SK-N-SH treated with all-trans-retinoic acid at 6 μM for 48 hours (cell line): ENCODE measurements at regions not wholly inside any gene's neighbourhood (a gene's known extent, or its start where the extent isn't known, plus 50 kb on each side); places are given as distances from the start of the nearest gene placed in this dataset.

ENCODE experiments used
- ATAC-seq: fragments of 200-7000 bp; cut with Tn5 transposase; 3 replicates; pipeline ENCODE4 v1.9.1; 2020; ENCODE audit warnings: mild to moderate bottlenecking, moderate library complexity
- ARNTL ChIP-seq: fragments of 450-650 bp; formaldehyde crosslinking; IDR thresholded peaks from 2 replicates; pipeline ENCODE4 v1.5.0; 2020; ENCODE audit warnings: low read depth, mild to moderate bottlenecking, moderate library complexity, borderline replicate concordance
- BACH2 ChIP-seq: fragments of 250-450 bp; sonication (Bioruptor Pico); IDR thresholded peaks from 2 replicates; pipeline ENCODE4 v1.9.0; 2021; ENCODE audit warnings: mild to moderate bottlenecking, borderline replicate concordance
- CREB5 ChIP-seq: fragments of 250-450 bp; sonication (Bioruptor Pico); IDR thresholded peaks from 2 replicates; pipeline ENCODE4 v1.5.1; 2020; ENCODE audit warnings: low read depth, mild to moderate bottlenecking, moderate library complexity
- CSDC2 ChIP-seq: fragments of 250-450 bp; sonication (Bioruptor Pico); IDR thresholded peaks from 2 replicates; pipeline ENCODE4 v1.5.0; 2020; ENCODE audit warnings: mild to moderate bottlenecking, moderate library complexity
- CSRNP3 ChIP-seq: fragments of 250-450 bp; sonication (Bioruptor Pico); IDR thresholded peaks from 2 replicates; pipeline ENCODE4 v1.5.1; 2021; ENCODE audit warnings: mild to moderate bottlenecking, moderate library complexity
- ESRRG ChIP-seq: fragments of 250-450 bp; sonication (Bioruptor Pico); IDR thresholded peaks from 2 replicates; pipeline ENCODE4 v1.6.1; 2021; ENCODE audit warnings: mild to moderate bottlenecking
- GLIS3 ChIP-seq: fragments of 250-450 bp; sonication (Bioruptor Pico); IDR thresholded peaks from 2 replicates; pipeline ENCODE4 v1.5.0; 2020; ENCODE audit warnings: mild to moderate bottlenecking, moderate library complexity
- ISL1 ChIP-seq: fragments of 250-450 bp; sonication (Bioruptor Pico); IDR thresholded peaks from 2 replicates; pipeline ENCODE4 v2.1.2; 2022; ENCODE audit warnings: mild to moderate bottlenecking, moderate library complexity
- OSR1 ChIP-seq: fragments of 250-450 bp; sonication (Bioruptor Pico); IDR thresholded peaks from 2 replicates; pipeline ENCODE4 v1.8.0; 2022; ENCODE audit warnings: moderate library complexity, mild to moderate bottlenecking, inconsistent platforms
- PATZ1 ChIP-seq: fragments of 250-450 bp; sonication (Bioruptor Pico); IDR thresholded peaks from 2 replicates; pipeline ENCODE4 v1.8.0; 2020; ENCODE audit warnings: mild to moderate bottlenecking, moderate library complexity, borderline replicate concordance
- POU6F1 ChIP-seq: fragments of 250-450 bp; sonication (Bioruptor Pico); IDR thresholded peaks from 2 replicates; pipeline ENCODE4 v1.8.0; 2021; ENCODE audit warnings: low read depth, mild to moderate bottlenecking, moderate library complexity, borderline replicate concordance
- RARB ChIP-seq: fragments of 250-450 bp; sonication (Bioruptor Pico); IDR thresholded peaks from 2 replicates; pipeline ENCODE4 v1.8.0; 2021; ENCODE audit warnings: mild to moderate bottlenecking, moderate library complexity
- SNAI2 ChIP-seq: fragments of 250-450 bp; sonication (Bioruptor Pico); IDR thresholded peaks from 2 replicates; pipeline ENCODE4 v1.5.0; 2020; ENCODE audit warnings: mild to moderate bottlenecking, moderate library complexity
- TCF4 ChIP-seq: fragments of 250-450 bp; sonication (Bioruptor Pico); IDR thresholded peaks from 2 replicates; pipeline ENCODE4 v1.8.0; 2021; ENCODE audit warnings: mild to moderate bottlenecking, moderate library complexity, borderline replicate concordance
- TOX ChIP-seq: fragments of 250-450 bp; sonication (Bioruptor Pico); IDR thresholded peaks from 2 replicates; pipeline ENCODE4 v1.8.0; 2021; ENCODE audit warnings: mild to moderate bottlenecking, moderate library complexity, borderline replicate concordance
- TSHZ2 ChIP-seq: fragments of 250-450 bp; sonication (Bioruptor Pico); IDR thresholded peaks from 2 replicates; pipeline ENCODE4 v1.5.0; 2020; ENCODE audit warnings: mild to moderate bottlenecking, moderate library complexity
- ZC3H10 ChIP-seq: fragments of 250-450 bp; sonication (Bioruptor Pico); IDR thresholded peaks from 2 replicates; pipeline ENCODE4 v1.5.1; 2021; ENCODE audit warnings: mild to moderate bottlenecking, moderate library complexity
- ZFP30 ChIP-seq: fragments of 450-650 bp; formaldehyde crosslinking; IDR thresholded peaks from 2 replicates; pipeline ENCODE4 v1.5.0; 2022; ENCODE audit warnings: mild to moderate bottlenecking, moderate library complexity
- ZNF70 ChIP-seq: fragments of 450-650 bp; formaldehyde crosslinking; IDR thresholded peaks from 2 replicates; pipeline ENCODE4 v1.5.0; 2020; ENCODE audit warnings: mild to moderate bottlenecking, moderate library complexity
- ZNF8 ChIP-seq: fragments of 450-650 bp; formaldehyde crosslinking; IDR thresholded peaks from 2 replicates; pipeline ENCODE4 v1.5.0; 2020; ENCODE audit warnings: mild to moderate bottlenecking, moderate library complexity

- TF ChIP-seq TSHZ2 (CRISPR knock-in tag): no peak
These were observed 2154.4 kb upstream of the AGA start (continued) for GRCh38 chr4:179596621-179597020.

- no peak for TF ChIP-seq ZC3H10 (CRISPR knock-in tag)
- TF ChIP-seq CSRNP3 (CRISPR knock-in tag): no peak
- TF ChIP-seq BACH2 (CRISPR knock-in tag): no peak
- TF ChIP-seq TCF4: no peak
- no peak for TF ChIP-seq TOX (CRISPR knock-in tag)
- no peak for TF ChIP-seq CREB5 (CRISPR knock-in tag)
- TF ChIP-seq ESRRG (CRISPR knock-in tag): no peak
- TF ChIP-seq SNAI2 (CRISPR knock-in tag): no peak
- TF ChIP-seq TSHZ2 (CRISPR knock-in tag): no peak
- no peak for TF ChIP-seq CSDC2
- TF ChIP-seq ISL1 (CRISPR knock-in tag): no peak
- TF ChIP-seq ARNTL (CRISPR knock-in tag): no peak
- TF ChIP-seq GLIS3: no peak
- TF ChIP-seq ZNF70: no peak
- TF ChIP-seq PATZ1: no peak
- no peak for TF ChIP-seq RARB
- TF ChIP-seq, all 23 proteins: peak for 0
- ATAC-seq: no peak
These were observed 2155.1 kb upstream of the AGA start for GRCh38 chr4:179597301-179597700.

GRCh38 chr4:179601671-179602070, 2159.4 kb upstream of the AGA start:
- peak; percentile 33; the same call in 1 of the 3 replicates for ATAC-seq
- TF ChIP-seq CSDC2: no peak
- TF ChIP-seq TOX (CRISPR knock-in tag): no peak
- no peak for TF ChIP-seq POU6F1 (CRISPR knock-in tag)
- TF ChIP-seq PATZ1: no peak
- TF ChIP-seq ZNF8: no peak
- no peak for TF ChIP-seq TSHZ2 (CRISPR knock-in tag)
- no peak for TF ChIP-seq ISL1 (CRISPR knock-in tag)
- TF ChIP-seq OSR1 (CRISPR knock-in tag): no peak
- no peak for TF ChIP-seq ZFP30 (CRISPR knock-in tag)
- no peak for TF ChIP-seq CREB5 (CRISPR knock-in tag)
